ENCODE measurements at regions not wholly inside any gene's neighbourhood (a gene's known extent, or its start where the extent isn't known, plus 50 kb on each side); places are given as distances from the start of the nearest gene placed in this dataset.
A peak's percentile ranks its signal among the peaks of the same experiment; 100 is the strongest.

DNA sequence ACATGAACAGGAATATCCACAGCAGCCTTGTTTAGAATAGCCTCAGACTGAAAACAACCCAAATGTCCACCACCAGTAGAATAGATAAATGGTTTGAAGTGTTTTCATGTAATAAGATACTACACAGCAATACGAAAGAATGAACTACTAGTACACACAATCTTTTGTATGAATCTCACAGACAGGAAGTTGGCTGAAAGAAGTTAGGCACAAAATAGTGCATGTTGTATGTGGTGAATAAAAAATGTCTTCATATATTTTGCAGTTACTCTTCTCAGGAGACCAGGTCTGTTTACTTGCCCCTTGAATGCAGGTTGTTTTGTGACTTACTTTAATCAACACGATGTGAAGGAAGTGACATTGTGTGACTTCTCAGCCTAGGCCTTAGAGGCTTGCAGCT lies 75.9 kb upstream of the LEF1 start:
- no peaks in the 10 kb centered on the region for H3K27me3 ChIP-seq (ENCODE audit: control insufficient read depth in 3 of 3, insufficient read depth in 3 of 3, low read length in 2 of 3)
- no peak overlapping the region for H3K9ac ChIP-seq (ENCODE audit: insufficient read depth in 1 of 2, low read length in 2 of 2)
- ATAC-seq (ENCODE audit: insufficient read depth, low FRiP score) (no peak), DNase-seq (no peak)
- H3K27ac ChIP-seq (ENCODE audit: low read depth in 1 of 2, low read length in 1 of 2): no peak overlapping the region
- 70 to 72% methylated on average over 2 of the region's 2 CpGs for WGBS, 2 donors
- TF ChIP-seq, protein P1, sequence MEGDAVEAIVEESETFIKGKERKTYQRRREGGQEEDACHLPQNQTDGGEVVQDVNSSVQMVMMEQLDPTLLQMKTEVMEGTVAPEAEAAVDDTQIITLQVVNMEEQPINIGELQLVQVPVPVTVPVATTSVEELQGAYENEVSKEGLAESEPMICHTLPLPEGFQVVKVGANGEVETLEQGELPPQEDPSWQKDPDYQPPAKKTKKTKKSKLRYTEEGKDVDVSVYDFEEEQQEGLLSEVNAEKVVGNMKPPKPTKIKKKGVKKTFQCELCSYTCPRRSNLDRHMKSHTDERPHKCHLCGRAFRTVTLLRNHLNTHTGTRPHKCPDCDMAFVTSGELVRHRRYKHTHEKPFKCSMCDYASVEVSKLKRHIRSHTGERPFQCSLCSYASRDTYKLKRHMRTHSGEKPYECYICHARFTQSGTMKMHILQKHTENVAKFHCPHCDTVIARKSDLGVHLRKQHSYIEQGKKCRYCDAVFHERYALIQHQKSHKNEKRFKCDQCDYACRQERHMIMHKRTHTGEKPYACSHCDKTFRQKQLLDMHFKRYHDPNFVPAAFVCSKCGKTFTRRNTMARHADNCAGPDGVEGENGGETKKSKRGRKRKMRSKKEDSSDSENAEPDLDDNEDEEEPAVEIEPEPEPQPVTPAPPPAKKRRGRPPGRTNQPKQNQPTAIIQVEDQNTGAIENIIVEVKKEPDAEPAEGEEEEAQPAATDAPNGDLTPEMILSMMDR (IDR thresholded peaks at IDR 0.05; ENCODE audit: control extremely low read depth, extremely low read depth): no peak
- H3K4me1 ChIP-seq (ENCODE audit: control insufficient read depth in 5 of 5, insufficient read depth in 5 of 5, low read length in 5 of 5): peaks cover 0 to 5% (median 0%) of the 10 kb centered on the region in 5 donors
- peaks cover 0 to 4% (median 2%) of the 10 kb centered on the region in 4 donors for H3K9me3 ChIP-seq (ENCODE audit: control insufficient read depth in 4 of 4, insufficient read depth in 3 of 4, low read length in 3 of 4)
- H3K4me3 ChIP-seq: no peak overlapping the region
- no peaks in the 10 kb centered on the region for H3K36me3 ChIP-seq (ENCODE audit: control insufficient read depth in 4 of 4, insufficient read depth in 4 of 4, low read length in 4 of 4)

DNA sequence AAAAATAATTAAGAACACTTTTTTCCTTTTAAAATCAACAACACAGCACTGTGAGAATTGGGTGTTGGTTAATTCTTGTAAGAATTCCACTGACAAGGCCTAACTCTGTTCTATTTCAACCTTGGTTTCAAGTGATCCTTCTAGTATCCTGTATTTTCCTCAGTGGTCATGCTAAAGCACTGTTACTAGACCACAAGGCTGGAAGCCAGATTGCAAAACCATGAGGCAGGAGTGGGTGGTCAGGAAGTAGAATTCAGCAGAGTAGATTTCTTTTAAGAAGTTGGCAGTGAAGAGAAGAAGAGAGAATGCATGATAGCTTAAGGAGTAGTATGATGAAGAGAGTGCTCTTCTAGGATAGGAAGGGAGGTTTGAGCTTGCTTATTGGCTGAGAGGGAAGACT lies 71.6 kb upstream of the LEF1 start:
- Histone ChIP-seq H3K27me3 (ENCODE audit: control insufficient read depth in 3 of 3, insufficient read depth in 3 of 3, low read length in 2 of 3) (no peaks in the 10 kb centered on the region), H3K4me3 (no peak overlapping the region), H3K4me1 (ENCODE audit: control insufficient read depth in 5 of 5, insufficient read depth in 5 of 5, low read length in 5 of 5) (no peaks in the 10 kb centered on the region), H3K36me3 (ENCODE audit: control insufficient read depth in 4 of 4, insufficient read depth in 4 of 4, low read length in 4 of 4) (no peaks in the 10 kb centered on the region), H3K9me3 (ENCODE audit: control insufficient read depth in 4 of 4, insufficient read depth in 3 of 4, low read length in 3 of 4) (peaks cover 0 to 2% (median 0%) of the 10 kb centered on the region in 4 donors), H3K9ac (ENCODE audit: insufficient read depth in 1 of 2, low read length in 2 of 2) (no peak overlapping the region), H3K27ac (ENCODE audit: low read depth in 1 of 2, low read length in 1 of 2) (no peak overlapping the region)
- ATAC-seq (ENCODE audit: insufficient read depth, low FRiP score) (no peak), DNase-seq (peak in 1 of 3 donors; percentile 13)
- TF ChIP-seq, protein P1 (IDR thresholded peaks at IDR 0.05; ENCODE audit: control extremely low read depth, extremely low read depth): no peak

DNA sequence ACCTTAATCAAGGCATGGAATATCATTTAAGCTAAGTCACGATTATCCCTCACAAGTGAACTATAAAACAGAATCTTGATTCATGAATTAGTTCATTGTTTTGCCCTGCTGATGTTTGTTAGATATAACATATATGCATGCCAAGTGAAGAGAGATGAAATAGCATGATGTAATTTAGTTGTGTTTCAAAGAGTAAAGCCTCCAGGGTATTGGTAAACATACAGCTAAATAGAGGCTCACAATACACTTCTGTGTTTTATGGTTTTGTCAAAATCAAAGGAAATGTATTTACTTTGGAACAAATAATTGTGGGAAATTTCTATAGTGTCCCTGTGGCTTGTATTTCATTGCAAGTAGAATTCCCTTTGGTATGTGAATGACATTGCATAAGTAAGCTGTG lies 69.0 kb upstream of the LEF1 start:
- Histone ChIP-seq H3K36me3 (ENCODE audit: control insufficient read depth in 4 of 4, insufficient read depth in 4 of 4, low read length in 4 of 4) (no peaks in the 10 kb centered on the region), H3K27me3 (ENCODE audit: control insufficient read depth in 3 of 3, insufficient read depth in 3 of 3, low read length in 2 of 3) (no peaks in the 10 kb centered on the region), H3K4me1 (ENCODE audit: control insufficient read depth in 5 of 5, insufficient read depth in 5 of 5, low read length in 5 of 5) (no peaks in the 10 kb centered on the region), H3K27ac (ENCODE audit: low read depth in 1 of 2, low read length in 1 of 2) (no peak overlapping the region), H3K9ac (ENCODE audit: insufficient read depth in 1 of 2, low read length in 2 of 2) (no peak overlapping the region), H3K4me3 (no peak overlapping the region), H3K9me3 (ENCODE audit: control insufficient read depth in 4 of 4, insufficient read depth in 3 of 4, low read length in 3 of 4) (peaks cover 0 to under 1% (median 0%) of the 10 kb centered on the region in 4 donors)
- no peak for ATAC-seq (ENCODE audit: insufficient read depth, low FRiP score)
- TF ChIP-seq, protein P1 (IDR thresholded peaks at IDR 0.05; ENCODE audit: control extremely low read depth, extremely low read depth): no peak
- peak in 1 of 3 donors; percentile 7 for DNase-seq
- 83 to 90% methylated on average over 1 of the region's 1 CpG for WGBS, 2 donors

GRCh38 chr4:108236264-108236663 lies 67.5 kb upstream of the LEF1 start:
- ATAC-seq (ENCODE audit: insufficient read depth, low FRiP score): no peak
- TF ChIP-seq, protein P1 (IDR thresholded peaks at IDR 0.05; ENCODE audit: control extremely low read depth, extremely low read depth): no peak

More at GRCh38 chr4:108236264-108236663, 67.5 kb upstream of the LEF1 start:
- Histone ChIP-seq H3K9ac (ENCODE audit: insufficient read depth in 1 of 2, low read length in 2 of 2) (no peak overlapping the region), H3K9me3 (ENCODE audit: control insufficient read depth in 4 of 4, insufficient read depth in 3 of 4, low read length in 3 of 4) (peaks cover 0 to 10% (median 0%) of the 10 kb centered on the region in 4 donors), H3K36me3 (ENCODE audit: control insufficient read depth in 4 of 4, insufficient read depth in 4 of 4, low read length in 4 of 4) (no peaks in the 10 kb centered on the region), H3K4me3 (no peak overlapping the region), H3K27ac (ENCODE audit: low read depth in 1 of 2, low read length in 1 of 2) (no peak overlapping the region), H3K27me3 (ENCODE audit: control insufficient read depth in 3 of 3, insufficient read depth in 3 of 3, low read length in 2 of 3) (no peaks in the 10 kb centered on the region), H3K4me1 (ENCODE audit: control insufficient read depth in 5 of 5, insufficient read depth in 5 of 5, low read length in 5 of 5) (no peaks in the 10 kb centered on the region)
- no peak for DNase-seq
